ENCODE measurements at regions not wholly inside any gene's neighbourhood (a gene's known extent, or its start where the extent isn't known, plus 50 kb on each side); places are given as distances from the start of the nearest gene placed in this dataset.

DNA sequence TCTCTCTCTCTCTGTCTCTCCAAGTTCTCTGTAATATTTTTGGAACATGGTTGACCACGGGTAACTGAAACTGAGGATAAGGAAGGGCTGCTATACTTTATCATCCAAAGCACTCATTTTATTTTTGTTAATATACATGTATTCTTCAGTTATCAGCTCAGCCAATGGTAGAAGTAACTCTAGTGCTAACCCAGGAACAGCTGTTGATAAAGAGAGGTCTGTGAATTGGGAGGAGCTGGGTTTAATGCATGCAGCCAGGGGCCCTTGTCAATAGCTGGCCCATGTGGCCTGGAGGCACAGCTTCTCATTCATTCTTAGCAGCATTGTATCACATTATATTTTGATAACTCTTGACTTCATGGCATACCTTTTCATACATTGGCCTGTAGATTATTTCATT lies 401.6 kb downstream of the EPHA4 start:
- TF ChIP-seq POLR2A (IDR thresholded peaks at IDR 0.05), result no peak
- TF ChIP-seq, protein P1, sequence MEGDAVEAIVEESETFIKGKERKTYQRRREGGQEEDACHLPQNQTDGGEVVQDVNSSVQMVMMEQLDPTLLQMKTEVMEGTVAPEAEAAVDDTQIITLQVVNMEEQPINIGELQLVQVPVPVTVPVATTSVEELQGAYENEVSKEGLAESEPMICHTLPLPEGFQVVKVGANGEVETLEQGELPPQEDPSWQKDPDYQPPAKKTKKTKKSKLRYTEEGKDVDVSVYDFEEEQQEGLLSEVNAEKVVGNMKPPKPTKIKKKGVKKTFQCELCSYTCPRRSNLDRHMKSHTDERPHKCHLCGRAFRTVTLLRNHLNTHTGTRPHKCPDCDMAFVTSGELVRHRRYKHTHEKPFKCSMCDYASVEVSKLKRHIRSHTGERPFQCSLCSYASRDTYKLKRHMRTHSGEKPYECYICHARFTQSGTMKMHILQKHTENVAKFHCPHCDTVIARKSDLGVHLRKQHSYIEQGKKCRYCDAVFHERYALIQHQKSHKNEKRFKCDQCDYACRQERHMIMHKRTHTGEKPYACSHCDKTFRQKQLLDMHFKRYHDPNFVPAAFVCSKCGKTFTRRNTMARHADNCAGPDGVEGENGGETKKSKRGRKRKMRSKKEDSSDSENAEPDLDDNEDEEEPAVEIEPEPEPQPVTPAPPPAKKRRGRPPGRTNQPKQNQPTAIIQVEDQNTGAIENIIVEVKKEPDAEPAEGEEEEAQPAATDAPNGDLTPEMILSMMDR (IDR thresholded peaks at IDR 0.05), result no peak
